Adrenal gland (tissue), 5 donors: ENCODE measurements at regions not wholly inside any gene's neighbourhood (a gene's known extent, or its start where the extent isn't known, plus 50 kb on each side); places are given as distances from the start of the nearest gene placed in this dataset.

Experiments
- POLR2A ChIP-seq, 2 donors: fragments of 450-650 bp; IDR thresholded peaks; one replicate each; pipeline ENCODE4 v1.6.1; 2017; ENCODE audit warnings: antibody characterized with exemption in 2 of 2, mild to moderate bottlenecking in 2 of 2, moderate library complexity in 1 of 2
- TF ChIP-seq, protein P1 (sequence below), 6 experiments: fragments of 450-650 bp in 4 of 6; fragments of 200-600 bp in 2 of 6; sonication (generic) in 1 of 6; IDR thresholded peaks; 1 replicate in 5 of 6; 2 replicates in 1 of 6; pipeline versions ENCODE4 v1.5.1 to v1.8.0; 2016 to 2021; ENCODE audit warnings: antibody characterized with exemption in 6 of 6, mild to moderate bottlenecking in 2 of 6, moderate library complexity in 1 of 6
- donor health status: DM: no; HTN: no; CAD: no.

DNA sequence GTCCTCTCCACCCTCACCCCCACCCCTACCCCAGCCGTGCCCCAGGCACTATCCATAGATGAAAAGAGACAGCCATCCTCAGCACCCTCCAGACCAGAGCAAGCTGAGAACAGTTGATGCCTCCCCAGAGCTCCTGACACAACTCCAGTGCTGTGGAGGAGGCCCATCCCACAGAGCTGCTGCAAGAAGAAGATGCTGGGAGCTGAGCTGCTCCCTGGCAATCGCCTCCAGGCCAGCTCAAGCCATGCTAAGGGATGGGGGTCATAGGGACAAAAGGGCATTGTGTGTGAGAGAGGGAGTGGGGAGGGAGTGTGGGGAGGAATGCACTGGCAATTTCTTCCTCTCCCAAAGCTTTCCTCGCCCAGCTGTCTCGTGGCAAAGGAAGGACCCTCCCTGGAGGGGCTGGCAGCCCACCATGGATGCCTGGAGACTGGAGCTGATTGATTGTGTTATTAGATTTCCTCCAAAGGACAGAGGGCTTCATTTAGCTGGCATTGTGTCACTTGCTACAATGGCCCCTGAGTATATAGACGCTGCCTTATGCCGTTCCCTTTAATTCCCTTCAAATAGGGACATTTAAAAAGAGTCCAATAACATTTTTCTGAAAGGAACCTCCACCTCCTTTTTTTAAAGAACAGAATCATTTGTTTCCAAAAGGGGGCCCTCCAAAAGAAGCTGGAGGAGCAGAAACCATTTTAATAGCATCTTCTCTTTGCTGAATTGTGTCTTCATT is 476.4 kb downstream of the FOXO1 start:
- TF ChIP-seq, protein P1, sequence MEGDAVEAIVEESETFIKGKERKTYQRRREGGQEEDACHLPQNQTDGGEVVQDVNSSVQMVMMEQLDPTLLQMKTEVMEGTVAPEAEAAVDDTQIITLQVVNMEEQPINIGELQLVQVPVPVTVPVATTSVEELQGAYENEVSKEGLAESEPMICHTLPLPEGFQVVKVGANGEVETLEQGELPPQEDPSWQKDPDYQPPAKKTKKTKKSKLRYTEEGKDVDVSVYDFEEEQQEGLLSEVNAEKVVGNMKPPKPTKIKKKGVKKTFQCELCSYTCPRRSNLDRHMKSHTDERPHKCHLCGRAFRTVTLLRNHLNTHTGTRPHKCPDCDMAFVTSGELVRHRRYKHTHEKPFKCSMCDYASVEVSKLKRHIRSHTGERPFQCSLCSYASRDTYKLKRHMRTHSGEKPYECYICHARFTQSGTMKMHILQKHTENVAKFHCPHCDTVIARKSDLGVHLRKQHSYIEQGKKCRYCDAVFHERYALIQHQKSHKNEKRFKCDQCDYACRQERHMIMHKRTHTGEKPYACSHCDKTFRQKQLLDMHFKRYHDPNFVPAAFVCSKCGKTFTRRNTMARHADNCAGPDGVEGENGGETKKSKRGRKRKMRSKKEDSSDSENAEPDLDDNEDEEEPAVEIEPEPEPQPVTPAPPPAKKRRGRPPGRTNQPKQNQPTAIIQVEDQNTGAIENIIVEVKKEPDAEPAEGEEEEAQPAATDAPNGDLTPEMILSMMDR (IDR thresholded peaks at IDR 0.05), result no peak
- TF ChIP-seq POLR2A (IDR thresholded peaks at IDR 0.05), result no peak
